ENCODE measurements at regions not wholly inside any gene's neighbourhood (a gene's known extent, or its start where the extent isn't known, plus 50 kb on each side); places are given as distances from the start of the nearest gene placed in this dataset.

- H3K4me1 Mint-ChIP-seq = no peaks in the 10 kb centered on the region
- no peaks in the 10 kb centered on the region for H3K27me3 Mint-ChIP-seq (ENCODE audit: low read depth)
- ChIA-PET CTCF (no interaction called here), POLR2A (no interaction called here)
- TF ChIP-seq, protein P1, sequence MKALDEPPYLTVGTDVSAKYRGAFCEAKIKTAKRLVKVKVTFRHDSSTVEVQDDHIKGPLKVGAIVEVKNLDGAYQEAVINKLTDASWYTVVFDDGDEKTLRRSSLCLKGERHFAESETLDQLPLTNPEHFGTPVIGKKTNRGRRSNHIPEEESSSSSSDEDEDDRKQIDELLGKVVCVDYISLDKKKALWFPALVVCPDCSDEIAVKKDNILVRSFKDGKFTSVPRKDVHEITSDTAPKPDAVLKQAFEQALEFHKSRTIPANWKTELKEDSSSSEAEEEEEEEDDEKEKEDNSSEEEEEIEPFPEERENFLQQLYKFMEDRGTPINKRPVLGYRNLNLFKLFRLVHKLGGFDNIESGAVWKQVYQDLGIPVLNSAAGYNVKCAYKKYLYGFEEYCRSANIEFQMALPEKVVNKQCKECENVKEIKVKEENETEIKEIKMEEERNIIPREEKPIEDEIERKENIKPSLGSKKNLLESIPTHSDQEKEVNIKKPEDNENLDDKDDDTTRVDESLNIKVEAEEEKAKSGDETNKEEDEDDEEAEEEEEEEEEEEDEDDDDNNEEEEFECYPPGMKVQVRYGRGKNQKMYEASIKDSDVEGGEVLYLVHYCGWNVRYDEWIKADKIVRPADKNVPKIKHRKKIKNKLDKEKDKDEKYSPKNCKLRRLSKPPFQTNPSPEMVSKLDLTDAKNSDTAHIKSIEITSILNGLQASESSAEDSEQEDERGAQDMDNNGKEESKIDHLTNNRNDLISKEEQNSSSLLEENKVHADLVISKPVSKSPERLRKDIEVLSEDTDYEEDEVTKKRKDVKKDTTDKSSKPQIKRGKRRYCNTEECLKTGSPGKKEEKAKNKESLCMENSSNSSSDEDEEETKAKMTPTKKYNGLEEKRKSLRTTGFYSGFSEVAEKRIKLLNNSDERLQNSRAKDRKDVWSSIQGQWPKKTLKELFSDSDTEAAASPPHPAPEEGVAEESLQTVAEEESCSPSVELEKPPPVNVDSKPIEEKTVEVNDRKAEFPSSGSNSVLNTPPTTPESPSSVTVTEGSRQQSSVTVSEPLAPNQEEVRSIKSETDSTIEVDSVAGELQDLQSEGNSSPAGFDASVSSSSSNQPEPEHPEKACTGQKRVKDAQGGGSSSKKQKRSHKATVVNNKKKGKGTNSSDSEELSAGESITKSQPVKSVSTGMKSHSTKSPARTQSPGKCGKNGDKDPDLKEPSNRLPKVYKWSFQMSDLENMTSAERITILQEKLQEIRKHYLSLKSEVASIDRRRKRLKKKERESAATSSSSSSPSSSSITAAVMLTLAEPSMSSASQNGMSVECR (CRISPR knock-in tag; IDR thresholded peaks at IDR 0.05; ENCODE audit: borderline replicate concordance) = no peak
- TF ChIP-seq ZNF219 (CRISPR knock-in tag; IDR thresholded peaks at IDR 0.05; ENCODE audit: borderline replicate concordance) (no peak), ZBTB21 (CRISPR knock-in tag; IDR thresholded peaks at IDR 0.05; ENCODE audit: borderline replicate concordance) (no peak), PRRX2 (CRISPR knock-in tag; IDR thresholded peaks at IDR 0.05) (no peak), ZNF121 (CRISPR knock-in tag; IDR thresholded peaks at IDR 0.05) (no peak), SMAD3 (CRISPR knock-in tag; IDR thresholded peaks at IDR 0.05; ENCODE audit: borderline replicate concordance) (no peak), ESRRA (CRISPR knock-in tag; IDR thresholded peaks at IDR 0.05; ENCODE audit: borderline replicate concordance) (no peak), E2F1 (CRISPR knock-in tag; IDR thresholded peaks at IDR 0.05) (no peak)
- TF ChIP-seq, protein P2, sequence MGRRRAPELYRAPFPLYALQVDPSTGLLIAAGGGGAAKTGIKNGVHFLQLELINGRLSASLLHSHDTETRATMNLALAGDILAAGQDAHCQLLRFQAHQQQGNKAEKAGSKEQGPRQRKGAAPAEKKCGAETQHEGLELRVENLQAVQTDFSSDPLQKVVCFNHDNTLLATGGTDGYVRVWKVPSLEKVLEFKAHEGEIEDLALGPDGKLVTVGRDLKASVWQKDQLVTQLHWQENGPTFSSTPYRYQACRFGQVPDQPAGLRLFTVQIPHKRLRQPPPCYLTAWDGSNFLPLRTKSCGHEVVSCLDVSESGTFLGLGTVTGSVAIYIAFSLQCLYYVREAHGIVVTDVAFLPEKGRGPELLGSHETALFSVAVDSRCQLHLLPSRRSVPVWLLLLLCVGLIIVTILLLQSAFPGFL (CRISPR knock-in tag; IDR thresholded peaks at IDR 0.05; ENCODE audit: borderline replicate concordance) = no peak
- TF ChIP-seq, protein P3, sequence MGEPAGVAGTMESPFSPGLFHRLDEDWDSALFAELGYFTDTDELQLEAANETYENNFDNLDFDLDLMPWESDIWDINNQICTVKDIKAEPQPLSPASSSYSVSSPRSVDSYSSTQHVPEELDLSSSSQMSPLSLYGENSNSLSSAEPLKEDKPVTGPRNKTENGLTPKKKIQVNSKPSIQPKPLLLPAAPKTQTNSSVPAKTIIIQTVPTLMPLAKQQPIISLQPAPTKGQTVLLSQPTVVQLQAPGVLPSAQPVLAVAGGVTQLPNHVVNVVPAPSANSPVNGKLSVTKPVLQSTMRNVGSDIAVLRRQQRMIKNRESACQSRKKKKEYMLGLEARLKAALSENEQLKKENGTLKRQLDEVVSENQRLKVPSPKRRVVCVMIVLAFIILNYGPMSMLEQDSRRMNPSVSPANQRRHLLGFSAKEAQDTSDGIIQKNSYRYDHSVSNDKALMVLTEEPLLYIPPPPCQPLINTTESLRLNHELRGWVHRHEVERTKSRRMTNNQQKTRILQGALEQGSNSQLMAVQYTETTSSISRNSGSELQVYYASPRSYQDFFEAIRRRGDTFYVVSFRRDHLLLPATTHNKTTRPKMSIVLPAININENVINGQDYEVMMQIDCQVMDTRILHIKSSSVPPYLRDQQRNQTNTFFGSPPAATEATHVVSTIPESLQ (CRISPR knock-in tag; IDR thresholded peaks at IDR 0.05) = no peak
- TF ChIP-seq, protein P4, sequence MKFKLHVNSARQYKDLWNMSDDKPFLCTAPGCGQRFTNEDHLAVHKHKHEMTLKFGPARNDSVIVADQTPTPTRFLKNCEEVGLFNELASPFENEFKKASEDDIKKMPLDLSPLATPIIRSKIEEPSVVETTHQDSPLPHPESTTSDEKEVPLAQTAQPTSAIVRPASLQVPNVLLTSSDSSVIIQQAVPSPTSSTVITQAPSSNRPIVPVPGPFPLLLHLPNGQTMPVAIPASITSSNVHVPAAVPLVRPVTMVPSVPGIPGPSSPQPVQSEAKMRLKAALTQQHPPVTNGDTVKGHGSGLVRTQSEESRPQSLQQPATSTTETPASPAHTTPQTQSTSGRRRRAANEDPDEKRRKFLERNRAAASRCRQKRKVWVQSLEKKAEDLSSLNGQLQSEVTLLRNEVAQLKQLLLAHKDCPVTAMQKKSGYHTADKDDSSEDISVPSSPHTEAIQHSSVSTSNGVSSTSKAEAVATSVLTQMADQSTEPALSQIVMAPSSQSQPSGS (CRISPR knock-in tag; IDR thresholded peaks at IDR 0.05; ENCODE audit: borderline replicate concordance, low read depth) = no peak
- TF ChIP-seq, protein P5, sequence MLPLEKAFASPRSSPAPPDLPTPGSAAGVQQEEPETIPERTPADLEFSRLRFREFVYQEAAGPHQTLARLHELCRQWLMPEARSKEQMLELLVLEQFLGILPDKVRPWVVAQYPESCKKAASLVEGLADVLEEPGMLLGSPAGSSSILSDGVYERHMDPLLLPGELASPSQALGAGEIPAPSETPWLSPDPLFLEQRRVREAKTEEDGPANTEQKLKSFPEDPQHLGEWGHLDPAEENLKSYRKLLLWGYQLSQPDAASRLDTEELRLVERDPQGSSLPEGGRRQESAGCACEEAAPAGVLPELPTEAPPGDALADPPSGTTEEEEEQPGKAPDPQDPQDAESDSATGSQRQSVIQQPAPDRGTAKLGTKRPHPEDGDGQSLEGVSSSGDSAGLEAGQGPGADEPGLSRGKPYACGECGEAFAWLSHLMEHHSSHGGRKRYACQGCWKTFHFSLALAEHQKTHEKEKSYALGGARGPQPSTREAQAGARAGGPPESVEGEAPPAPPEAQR (CRISPR knock-in tag; IDR thresholded peaks at IDR 0.05) = no peak
- TF ChIP-seq, protein P6, sequence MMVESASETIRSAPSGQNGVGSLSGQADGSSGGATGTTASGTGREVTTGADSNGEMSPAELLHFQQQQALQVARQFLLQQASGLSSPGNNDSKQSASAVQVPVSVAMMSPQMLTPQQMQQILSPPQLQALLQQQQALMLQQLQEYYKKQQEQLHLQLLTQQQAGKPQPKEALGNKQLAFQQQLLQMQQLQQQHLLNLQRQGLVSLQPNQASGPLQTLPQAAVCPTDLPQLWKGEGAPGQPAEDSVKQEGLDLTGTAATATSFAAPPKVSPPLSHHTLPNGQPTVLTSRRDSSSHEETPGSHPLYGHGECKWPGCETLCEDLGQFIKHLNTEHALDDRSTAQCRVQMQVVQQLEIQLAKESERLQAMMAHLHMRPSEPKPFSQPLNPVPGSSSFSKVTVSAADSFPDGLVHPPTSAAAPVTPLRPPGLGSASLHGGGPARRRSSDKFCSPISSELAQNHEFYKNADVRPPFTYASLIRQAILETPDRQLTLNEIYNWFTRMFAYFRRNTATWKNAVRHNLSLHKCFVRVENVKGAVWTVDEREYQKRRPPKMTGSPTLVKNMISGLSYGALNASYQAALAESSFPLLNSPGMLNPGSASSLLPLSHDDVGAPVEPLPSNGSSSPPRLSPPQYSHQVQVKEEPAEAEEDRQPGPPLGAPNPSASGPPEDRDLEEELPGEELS (CRISPR knock-in tag; IDR thresholded peaks at IDR 0.05) = no peak
- TF ChIP-seq, protein P7, sequence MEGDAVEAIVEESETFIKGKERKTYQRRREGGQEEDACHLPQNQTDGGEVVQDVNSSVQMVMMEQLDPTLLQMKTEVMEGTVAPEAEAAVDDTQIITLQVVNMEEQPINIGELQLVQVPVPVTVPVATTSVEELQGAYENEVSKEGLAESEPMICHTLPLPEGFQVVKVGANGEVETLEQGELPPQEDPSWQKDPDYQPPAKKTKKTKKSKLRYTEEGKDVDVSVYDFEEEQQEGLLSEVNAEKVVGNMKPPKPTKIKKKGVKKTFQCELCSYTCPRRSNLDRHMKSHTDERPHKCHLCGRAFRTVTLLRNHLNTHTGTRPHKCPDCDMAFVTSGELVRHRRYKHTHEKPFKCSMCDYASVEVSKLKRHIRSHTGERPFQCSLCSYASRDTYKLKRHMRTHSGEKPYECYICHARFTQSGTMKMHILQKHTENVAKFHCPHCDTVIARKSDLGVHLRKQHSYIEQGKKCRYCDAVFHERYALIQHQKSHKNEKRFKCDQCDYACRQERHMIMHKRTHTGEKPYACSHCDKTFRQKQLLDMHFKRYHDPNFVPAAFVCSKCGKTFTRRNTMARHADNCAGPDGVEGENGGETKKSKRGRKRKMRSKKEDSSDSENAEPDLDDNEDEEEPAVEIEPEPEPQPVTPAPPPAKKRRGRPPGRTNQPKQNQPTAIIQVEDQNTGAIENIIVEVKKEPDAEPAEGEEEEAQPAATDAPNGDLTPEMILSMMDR (IDR thresholded peaks at IDR 0.05) = no peak
- H3K27ac Mint-ChIP-seq = no peak overlapping the region
- peaks cover 6% of the 10 kb centered on the region; the same call in 1 of the 2 replicates for H3K36me3 Mint-ChIP-seq
- H3K4me3 Mint-ChIP-seq = no peak overlapping the region
- H3K9me3 Mint-ChIP-seq = peaks cover 10% of the 10 kb centered on the region
- ATAC-seq (no peak), DNase-seq (ENCODE audit: low spot score) (no peak)
Observed at GRCh38 chr2:155679647-155680046, 652.9 kb downstream of the NR4A2 start.
